Lung (tissue), 11 donors: ENCODE measurements at regions not wholly inside any gene's neighbourhood (a gene's known extent, or its start where the extent isn't known, plus 50 kb on each side); places are given as distances from the start of the nearest gene placed in this dataset.

Experiments used
- ATAC-seq: fragments of 200-7000 bp; cut with Tn5 transposase; one replicate; pipeline ENCODE4 v1.9.1; 2020; ENCODE audit warnings: moderate number of reproducible peaks; ENCODE audit not compliant: insufficient read depth, low FRiP score
- DNase-seq, 3 donors: peaks; one replicate each; pipeline ENCODE4 v3.0.0-alpha.2; 2013 to 2017
- H3K27ac ChIP-seq, 2 donors: one replicate each; pipeline ENCODE4 v1.5.1; 2013; ENCODE audit warnings: mild to moderate bottlenecking in 2 of 2, moderate library complexity in 2 of 2, control low read depth in 1 of 2, inconsistent platforms in 1 of 2, low read depth in 1 of 2, low read length in 1 of 2
- H3K27me3 ChIP-seq, 3 donors: one replicate each; pipeline ENCODE4 v1.5.1; 2013; ENCODE audit warnings: low read length in 2 of 3; ENCODE audit not compliant: control insufficient read depth in 3 of 3, insufficient read depth in 3 of 3
- H3K36me3 ChIP-seq, 4 donors: one replicate each; pipeline ENCODE4 v1.5.1; 2013; ENCODE audit warnings: low read length in 4 of 4, mild to moderate bottlenecking in 1 of 4, moderate library complexity in 1 of 4; ENCODE audit not compliant: control insufficient read depth in 4 of 4, insufficient read depth in 4 of 4
- H3K4me1 ChIP-seq, 5 donors: one replicate each; pipeline ENCODE4 v1.5.1; 2013; ENCODE audit warnings: low read length in 5 of 5, mild to moderate bottlenecking in 2 of 5, moderate library complexity in 1 of 5; ENCODE audit not compliant: control insufficient read depth in 5 of 5, insufficient read depth in 5 of 5
- H3K4me3 ChIP-seq: one replicate; pipeline ENCODE4 v1.5.1; 2013; ENCODE audit warnings: mild to moderate bottlenecking, control low read depth, moderate library complexity
- H3K9ac ChIP-seq, 2 donors: one replicate each; pipeline ENCODE4 v1.5.1; 2013; ENCODE audit warnings: low read length in 2 of 2, control low read depth in 1 of 2; ENCODE audit not compliant: insufficient read depth in 1 of 2
- H3K9me3 ChIP-seq, 4 donors: one replicate each; pipeline ENCODE4 v1.5.1; 2013; ENCODE audit warnings: low read length in 3 of 4, mild to moderate bottlenecking in 1 of 4, moderate library complexity in 1 of 4; ENCODE audit not compliant: control insufficient read depth in 4 of 4, insufficient read depth in 3 of 4
- WGBS, 2 donors: extraction: QIAGEN DNeasy Blood & Tissue Kit; methylation state at CpG; one replicate each; pipeline ENCODE4 v1.1.7; 2013; 5-methylcytosine and 5-hydroxymethylcytosine counted together
- TF ChIP-seq, protein P1 (sequence below): IDR thresholded peaks from 2 replicates; pipeline ENCODE4 v1.5.1; 2012; ENCODE audit warnings: mild to moderate bottlenecking; ENCODE audit errors: control extremely low read depth, extremely low read depth
- donor health status: control.
- donor health status: control.
- donor health status: Bipolar disorder and iron deficiency.
- donor health status: healthy.
- donor health status: DM: yes; HTN: yes; CAD: no.

GRCh38 chr10:63726867-63727266 is 205.7 kb downstream of the REEP3 start:
- Histone ChIP-seq H3K27me3 (no peaks in the 10 kb centered on the region), H3K4me3 (no peak overlapping the region), H3K36me3 (no peaks in the 10 kb centered on the region), H3K4me1 (peaks cover 0 to 5% (median 0%) of the 10 kb centered on the region in 5 donors), H3K27ac (no peak overlapping the region), H3K9ac (no peak overlapping the region), H3K9me3 (no peaks in the 10 kb centered on the region)
- no peak for ATAC-seq
- TF ChIP-seq, protein P1, sequence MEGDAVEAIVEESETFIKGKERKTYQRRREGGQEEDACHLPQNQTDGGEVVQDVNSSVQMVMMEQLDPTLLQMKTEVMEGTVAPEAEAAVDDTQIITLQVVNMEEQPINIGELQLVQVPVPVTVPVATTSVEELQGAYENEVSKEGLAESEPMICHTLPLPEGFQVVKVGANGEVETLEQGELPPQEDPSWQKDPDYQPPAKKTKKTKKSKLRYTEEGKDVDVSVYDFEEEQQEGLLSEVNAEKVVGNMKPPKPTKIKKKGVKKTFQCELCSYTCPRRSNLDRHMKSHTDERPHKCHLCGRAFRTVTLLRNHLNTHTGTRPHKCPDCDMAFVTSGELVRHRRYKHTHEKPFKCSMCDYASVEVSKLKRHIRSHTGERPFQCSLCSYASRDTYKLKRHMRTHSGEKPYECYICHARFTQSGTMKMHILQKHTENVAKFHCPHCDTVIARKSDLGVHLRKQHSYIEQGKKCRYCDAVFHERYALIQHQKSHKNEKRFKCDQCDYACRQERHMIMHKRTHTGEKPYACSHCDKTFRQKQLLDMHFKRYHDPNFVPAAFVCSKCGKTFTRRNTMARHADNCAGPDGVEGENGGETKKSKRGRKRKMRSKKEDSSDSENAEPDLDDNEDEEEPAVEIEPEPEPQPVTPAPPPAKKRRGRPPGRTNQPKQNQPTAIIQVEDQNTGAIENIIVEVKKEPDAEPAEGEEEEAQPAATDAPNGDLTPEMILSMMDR: no peak
- WGBS, 2 donors: 94% methylated on average over 2 of the region's 2 CpGs
- no peak for DNase-seq

DNA sequence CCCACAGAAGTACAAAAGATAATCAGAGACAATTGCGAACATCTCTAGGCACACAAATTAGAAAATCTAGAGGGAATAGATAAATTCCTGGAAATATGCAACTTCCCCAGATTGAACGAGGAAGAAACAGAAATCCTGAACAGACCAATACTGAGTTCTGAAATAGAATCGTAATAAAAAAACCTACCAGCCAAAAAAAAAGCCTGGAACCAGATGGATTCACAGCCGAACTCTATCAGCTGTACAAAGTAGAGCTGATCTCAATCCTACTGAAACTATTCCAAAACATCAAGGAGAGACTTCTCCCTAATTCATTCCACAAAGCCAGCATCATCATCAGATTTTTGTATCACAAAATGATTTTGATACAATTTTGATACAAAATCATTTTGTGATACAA is 206.4 kb downstream of the REEP3 start:
- TF ChIP-seq, protein P1: no peak
- WGBS, 2 donors: 75 to 76% methylated on average over 4 of the region's 4 CpGs
- no peak for ATAC-seq

GRCh38 chr10:63735305-63735704 is 214.1 kb downstream of the REEP3 start:
- H3K9me3 ChIP-seq: no peaks in the 10 kb centered on the region
- no peak overlapping the region for H3K4me3 ChIP-seq
- H3K4me1 ChIP-seq: no peaks in the 10 kb centered on the region
- no peak overlapping the region for H3K27ac ChIP-seq
- DNase-seq (no peak), ATAC-seq (no peak)
- no peaks in the 10 kb centered on the region for H3K36me3 ChIP-seq
- 88 to 89% methylated on average over 3 of the region's 3 CpGs for WGBS, 2 donors
- no peak overlapping the region for H3K9ac ChIP-seq
- no peaks in the 10 kb centered on the region for H3K27me3 ChIP-seq
- TF ChIP-seq, protein P1: no peak

More for the DNA sequence above, 206.4 kb downstream of the REEP3 start:
- DNase-seq: no peak
- Histone ChIP-seq H3K27me3 (no peaks in the 10 kb centered on the region), H3K9ac (no peak overlapping the region), H3K4me1 (peaks cover 0 to 3% (median 0%) of the 10 kb centered on the region in 5 donors), H3K27ac (no peak overlapping the region), H3K4me3 (no peak overlapping the region), H3K36me3 (no peaks in the 10 kb centered on the region), H3K9me3 (no peaks in the 10 kb centered on the region)

DNA sequence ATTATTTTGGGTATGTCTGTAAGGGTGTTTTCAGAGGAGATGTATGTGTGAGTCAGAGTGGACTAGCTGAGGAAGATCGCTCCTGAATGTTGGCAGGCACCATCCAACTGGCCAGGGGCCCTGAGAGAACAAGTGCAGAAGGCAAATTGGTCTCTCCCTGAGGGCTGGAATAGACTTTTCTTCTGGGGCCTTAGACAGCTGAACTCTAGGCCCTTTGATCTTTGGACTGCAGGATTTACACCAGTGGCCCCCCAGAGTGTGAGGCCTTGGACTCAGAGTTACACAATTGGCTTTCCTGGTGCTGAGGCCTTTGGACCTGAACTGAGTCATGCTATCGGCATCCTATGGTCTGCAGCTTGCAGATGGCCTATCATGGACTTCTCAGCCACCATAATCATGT is 217.2 kb downstream of the REEP3 start:
- Histone ChIP-seq H3K4me1 (no peaks in the 10 kb centered on the region), H3K9me3 (no peaks in the 10 kb centered on the region), H3K4me3 (no peak overlapping the region), H3K36me3 (no peaks in the 10 kb centered on the region), H3K9ac (no peak overlapping the region), H3K27me3 (no peaks in the 10 kb centered on the region), H3K27ac (no peak overlapping the region)
- WGBS, 2 donors: 88 to 93% methylated on average over 2 of the region's 2 CpGs
- ATAC-seq (no peak), DNase-seq (no peak)
- TF ChIP-seq, protein P1: no peak
